ENCODE measurements at regions not wholly inside any gene's neighbourhood (a gene's known extent, or its start where the extent isn't known, plus 50 kb on each side); places are given as distances from the start of the nearest gene placed in this dataset.
"Not testable (repeated sequence)": the region's sequence is repeated elsewhere in the genome, so short reads cannot be mapped to it uniquely, and the experiment has no call there.

DNA sequence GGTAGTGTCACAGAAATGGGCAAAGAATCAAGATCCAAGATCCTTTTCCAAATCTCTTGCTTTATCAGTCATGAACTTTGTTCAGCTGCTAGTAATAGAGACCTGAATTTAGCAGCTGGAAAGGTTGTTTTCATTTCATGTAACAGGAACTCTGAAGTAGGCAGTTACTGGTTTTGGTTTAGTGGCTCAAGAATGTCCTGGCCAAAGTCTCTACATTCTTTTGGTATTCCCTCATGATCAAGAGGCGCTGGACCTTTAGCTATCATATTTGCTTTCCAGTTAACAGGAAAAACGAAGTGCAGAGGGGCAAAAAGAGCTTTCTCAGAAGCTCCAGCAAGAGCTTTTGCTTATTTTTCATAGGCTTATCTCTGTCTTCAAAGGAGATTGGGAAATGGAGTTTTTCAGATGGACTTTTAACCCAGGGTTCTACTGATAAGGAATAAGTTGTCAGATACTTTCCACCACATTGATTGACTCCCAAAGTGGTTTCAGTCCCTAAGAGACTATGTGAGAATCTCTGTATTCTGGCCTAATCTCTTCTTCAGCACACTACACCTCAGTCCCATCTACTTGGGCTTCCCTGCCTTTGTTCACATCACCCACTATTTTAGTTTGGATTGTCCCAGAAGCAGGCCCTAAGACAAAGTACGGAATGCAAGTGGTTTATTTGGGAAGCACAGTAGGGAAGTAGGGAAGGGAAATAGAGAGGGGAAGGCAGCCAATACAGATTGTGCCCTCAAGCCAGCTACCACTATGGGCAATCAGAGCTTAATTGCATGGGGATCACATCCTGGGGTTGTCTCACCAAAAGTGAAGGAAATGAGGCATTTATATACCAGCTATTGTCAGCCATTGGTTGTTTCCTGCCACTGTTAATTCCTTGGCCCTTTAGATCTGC lies 359.3 kb downstream of the LRRC70 start:
- H3K27ac ChIP-seq: no peak overlapping the region
- no peak for DNase-seq (ENCODE audit: low read depth, low spot score)

GRCh38 chr5:62935660-62936059 lies 357.0 kb downstream of the LRRC70 start:
- no peak overlapping the region for H3K27ac ChIP-seq
- no peak for DNase-seq (ENCODE audit: low read depth, low spot score)

DNA sequence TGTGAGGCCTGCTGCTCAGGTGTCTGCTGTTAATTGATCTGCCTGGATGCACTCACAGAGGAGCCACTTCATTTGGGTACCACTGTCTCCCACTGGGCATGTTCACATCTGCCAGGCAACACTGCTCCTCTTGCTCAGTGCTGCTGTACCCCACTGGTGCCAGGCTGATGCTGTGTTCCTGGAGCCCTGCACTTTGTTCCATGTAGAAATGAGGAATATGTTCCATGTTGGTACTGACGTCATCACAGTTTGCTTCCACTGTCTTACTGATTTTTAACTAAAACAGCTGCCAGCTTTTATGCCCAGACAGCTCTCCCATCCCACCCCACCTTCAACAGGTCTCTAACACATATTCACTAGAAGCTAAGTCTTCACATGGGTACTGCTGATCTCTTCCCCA lies 355.7 kb downstream of the LRRC70 start:
- H3K27ac ChIP-seq: no peak overlapping the region
- no peak for DNase-seq (ENCODE audit: low read depth, low spot score)

DNA sequence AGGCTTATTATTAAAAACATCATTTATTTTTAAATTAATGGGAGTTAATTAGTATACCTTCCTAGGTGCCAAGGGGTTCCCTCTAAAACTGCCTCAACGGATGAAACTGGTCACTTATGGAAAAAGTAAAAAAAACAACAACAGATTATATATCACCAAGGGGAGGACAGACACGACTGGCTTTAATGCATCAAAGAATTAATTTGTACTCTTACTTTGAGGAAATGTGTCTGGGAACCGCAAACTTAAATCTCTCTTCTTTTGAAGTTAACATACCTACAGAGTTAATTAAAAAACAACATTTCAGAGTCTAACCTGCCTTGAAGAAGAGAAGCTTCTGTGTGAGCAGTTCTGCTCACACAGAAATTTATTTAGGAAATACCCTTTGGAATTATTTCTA lies 354.6 kb downstream of the LRRC70 start:
- no peak for DNase-seq (ENCODE audit: low read depth, low spot score)
- no peak overlapping the region for H3K27ac ChIP-seq

DNA sequence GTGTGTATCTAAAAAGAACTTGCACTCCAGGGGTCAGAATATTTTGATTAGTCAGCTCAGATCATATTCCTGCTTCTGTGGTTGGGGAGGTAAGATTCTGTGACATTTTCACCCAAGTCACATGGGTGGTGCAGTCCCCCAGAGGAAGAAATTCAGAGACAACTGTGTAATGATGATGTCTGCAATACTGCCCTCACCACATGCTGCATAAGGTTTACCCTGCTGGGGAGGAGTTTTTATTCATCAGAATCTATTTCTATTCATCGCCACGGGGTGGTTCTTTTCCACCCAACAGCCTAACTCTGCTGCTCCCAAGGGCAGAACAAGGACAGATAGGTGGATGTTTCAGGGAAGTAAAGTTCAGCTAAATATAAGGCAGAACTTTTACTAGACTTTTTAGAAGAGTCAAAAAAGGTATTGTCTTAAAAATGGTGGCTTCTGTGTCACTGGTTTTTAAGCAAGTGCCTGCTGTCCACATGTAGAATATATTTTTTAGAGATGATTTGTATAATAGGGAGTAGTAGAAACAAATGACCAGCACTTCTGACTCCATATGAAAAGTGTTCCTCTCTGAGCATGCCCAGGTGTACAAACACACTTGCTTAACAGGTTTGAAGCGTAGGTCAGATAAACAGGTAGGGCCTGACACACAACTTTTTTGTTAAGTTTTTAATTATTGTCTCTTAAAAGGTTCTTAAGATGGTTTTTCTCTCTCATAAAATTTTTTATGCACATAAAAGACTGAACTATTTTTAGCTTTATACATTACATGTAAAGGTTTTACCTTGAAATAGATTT lies 352.7 kb downstream of the LRRC70 start:
- no peak for DNase-seq (ENCODE audit: low read depth, low spot score)
- no peak overlapping the region for H3K27ac ChIP-seq

DNA sequence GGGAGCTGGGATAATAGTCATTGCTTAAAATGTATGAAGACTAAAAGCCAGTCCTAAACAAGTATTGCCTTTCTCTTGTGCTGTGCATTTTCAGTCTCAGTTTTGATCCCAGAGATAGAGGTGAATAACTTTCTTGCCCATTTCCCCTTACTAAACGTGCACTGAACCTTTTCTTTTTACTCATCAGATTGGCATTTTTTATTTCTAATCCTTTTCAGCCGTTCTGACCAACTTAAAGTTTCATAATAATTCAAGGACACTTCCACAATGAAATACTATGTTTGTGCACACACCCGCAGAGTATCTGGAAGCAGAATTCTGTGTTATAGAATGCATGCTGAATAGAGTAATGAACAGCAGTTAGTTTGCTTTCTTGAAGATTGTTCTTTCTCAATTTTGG lies 343.6 kb downstream of the LRRC70 start:
- DNase-seq (ENCODE audit: low read depth, low spot score): no peak
- no peak overlapping the region for H3K27ac ChIP-seq

DNA sequence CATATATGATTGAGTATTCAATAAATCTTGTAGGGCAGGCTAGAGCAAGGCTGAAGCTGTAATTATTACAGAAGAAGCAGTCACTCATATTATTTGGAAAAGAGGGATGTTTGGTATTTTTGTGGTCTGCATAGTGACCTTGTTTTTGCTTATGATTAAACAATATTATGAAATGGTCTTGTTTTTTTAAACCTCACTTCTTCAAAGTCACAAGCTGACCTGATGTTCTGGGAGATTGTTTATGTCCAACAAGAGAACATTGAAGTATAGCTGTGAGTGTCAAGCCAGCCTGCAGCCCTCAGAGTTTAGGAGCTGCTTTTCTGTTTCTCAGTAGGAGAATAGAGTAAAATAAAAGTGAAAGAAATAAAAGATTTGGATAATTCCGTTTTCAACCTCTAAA lies 342.2 kb downstream of the LRRC70 start:
- no peak for DNase-seq (ENCODE audit: low read depth, low spot score)
- H3K27ac ChIP-seq: no peak overlapping the region

- no peak for DNase-seq (ENCODE audit: low read depth, low spot score)
- H3K27ac ChIP-seq: no peak overlapping the region
Observed at GRCh38 chr5:62909326-62909725, 330.7 kb downstream of the LRRC70 start.

GRCh38 chr5:62902126-62902525 lies 323.5 kb downstream of the LRRC70 start:
- DNase-seq (ENCODE audit: low read depth, low spot score): no peak
- no peak overlapping the region for H3K27ac ChIP-seq

GRCh38 chr5:62900976-62901375 lies 322.4 kb downstream of the LRRC70 start:
- no peak for DNase-seq (ENCODE audit: low read depth, low spot score)
- H3K27ac ChIP-seq: no peak overlapping the region

DNA sequence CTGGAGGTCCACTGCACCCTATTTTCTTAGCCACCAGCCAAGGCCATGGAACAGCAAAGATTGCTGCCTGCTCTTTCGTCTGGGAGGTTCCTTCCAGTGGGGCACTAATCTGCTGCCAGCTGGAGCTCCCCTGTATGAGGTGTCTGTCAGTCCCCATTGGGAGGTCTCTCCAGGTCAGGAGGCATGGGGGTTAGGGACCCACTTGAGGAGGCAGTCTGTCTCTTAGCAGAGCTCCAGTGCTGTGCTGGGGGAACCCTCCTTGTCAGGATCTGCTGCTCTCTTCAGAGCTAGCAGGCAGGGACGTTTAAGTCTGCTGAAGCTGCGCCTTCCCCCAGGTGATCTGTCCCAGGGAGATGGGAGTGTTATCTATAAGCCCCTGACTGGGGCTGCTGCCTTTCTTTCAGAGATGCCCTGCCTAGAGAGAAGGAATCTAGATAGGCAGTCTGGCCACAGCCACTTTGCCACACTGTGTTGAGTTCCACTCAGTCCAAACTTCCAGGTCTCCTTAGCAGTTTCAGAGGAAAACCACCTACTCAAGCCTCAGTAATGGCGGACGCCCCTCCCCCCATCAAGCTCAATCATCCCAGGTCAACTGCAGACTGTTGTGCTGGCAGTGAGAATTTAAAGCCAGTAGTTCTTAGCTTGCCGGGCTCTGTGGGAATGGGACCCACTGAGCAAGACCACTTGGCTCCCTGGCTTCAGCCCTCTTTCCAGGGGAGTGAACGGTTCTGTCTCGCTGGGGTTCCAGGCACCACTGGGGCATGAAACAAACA lies 317.7 kb downstream of the LRRC70 start:
- no peak overlapping the region for H3K27ac ChIP-seq
- no peak for DNase-seq (ENCODE audit: low read depth, low spot score)

GRCh38 chr5:62886603-62887315 lies 308.1 kb downstream of the LRRC70 start:
- no peak overlapping the region for H3K27ac ChIP-seq
- no peak for DNase-seq (ENCODE audit: low read depth, low spot score)

DNA sequence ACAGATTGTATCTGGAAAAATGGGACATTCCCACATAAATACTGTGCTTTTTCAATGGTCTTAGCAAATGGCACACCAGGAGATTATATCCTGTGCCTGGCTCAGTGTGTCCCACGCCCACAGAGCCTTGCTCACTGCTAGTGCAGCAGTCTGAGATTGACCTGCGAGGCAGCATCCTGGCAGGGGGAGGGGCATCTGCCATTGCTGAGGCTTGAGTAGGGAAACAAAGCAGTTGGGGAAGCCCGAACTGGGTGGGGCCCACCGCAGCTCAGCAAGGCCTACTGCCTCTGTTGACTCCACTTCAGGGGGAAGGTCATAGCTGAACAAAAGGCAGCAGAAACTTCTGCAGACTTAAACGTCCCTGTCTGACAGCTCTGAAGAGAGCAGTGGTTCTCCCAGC lies 258.7 kb downstream of the LRRC70 start:
- not testable (repeated sequence) for H3K27ac ChIP-seq; DNase-seq (ENCODE audit: low read depth, low spot score)

DNA sequence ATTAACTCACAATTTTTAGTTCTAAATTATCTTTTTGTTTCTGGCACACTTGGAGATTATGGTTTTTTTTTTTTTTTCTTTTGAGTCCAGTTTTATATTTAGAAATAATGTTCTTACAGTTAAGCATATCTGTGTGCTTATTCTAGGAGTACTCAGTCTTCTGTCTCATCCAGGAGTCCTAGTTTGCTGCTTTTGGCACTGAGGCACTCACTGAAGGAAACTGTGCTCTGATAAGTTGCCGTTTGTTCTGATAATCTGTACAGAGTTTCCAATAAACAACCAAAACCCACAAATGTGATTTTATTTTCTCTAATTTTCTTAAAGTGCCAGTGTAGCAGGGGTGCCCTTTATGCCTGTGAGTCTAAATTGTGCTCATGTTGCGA lies 251.0 kb downstream of the LRRC70 start:
- no peak for DNase-seq (ENCODE audit: low read depth, low spot score)
- no peak overlapping the region for H3K27ac ChIP-seq

- no peak for DNase-seq (ENCODE audit: low read depth, low spot score)
- no peak overlapping the region for H3K27ac ChIP-seq
Observed at GRCh38 chr5:62828742-62829603, 250.4 kb downstream of the LRRC70 start.

- no peak for DNase-seq (ENCODE audit: low read depth, low spot score)
- no peak overlapping the region for H3K27ac ChIP-seq
Observed at GRCh38 chr5:62825623-62826220, 247.1 kb downstream of the LRRC70 start.

GRCh38 chr5:62824936-62825335 lies 246.3 kb downstream of the LRRC70 start:
- no peak for DNase-seq (ENCODE audit: low read depth, low spot score)
- H3K27ac ChIP-seq: no peak overlapping the region

DNA sequence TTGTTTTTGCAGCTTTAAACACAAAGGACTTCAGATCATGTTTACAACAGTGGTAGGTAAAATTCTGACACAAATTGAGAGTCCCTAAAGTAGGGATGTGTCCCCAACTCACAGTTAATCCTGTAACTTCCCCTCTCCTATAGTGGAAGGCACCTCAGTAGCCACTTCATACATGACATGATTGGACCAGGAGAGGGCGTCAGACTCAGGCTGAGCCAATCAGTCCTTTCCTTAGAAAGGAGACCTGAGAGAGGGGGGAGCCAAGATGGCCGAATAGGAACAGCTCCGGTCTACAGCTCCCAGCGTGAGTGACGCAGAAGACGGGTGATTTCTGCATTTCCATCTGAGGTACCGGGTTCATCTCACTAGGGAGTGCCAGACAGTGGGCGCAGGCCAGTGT lies 238.4 kb downstream of the LRRC70 start:
- not testable (repeated sequence) for H3K27ac ChIP-seq; DNase-seq (ENCODE audit: low read depth, low spot score)

GRCh38 chr5:62814991-62815390 lies 236.4 kb downstream of the LRRC70 start:
- H3K27ac ChIP-seq: no peak overlapping the region
- no peak for DNase-seq (ENCODE audit: low read depth, low spot score)

All from epithelial cell of prostate (primary cell).